AG10803 (cell line): ENCODE measurements at regions not wholly inside any gene's neighbourhood (a gene's known extent, or its start where the extent isn't known, plus 50 kb on each side); places are given as distances from the start of the nearest gene placed in this dataset.

Source experiments
- DNase-seq: peaks from one replicate; pipeline ENCODE4 v3.0.0; 2010; ENCODE audit warnings: low read depth
- H3K4me3 ChIP-seq: 2 replicates; pipeline ENCODE4 v1.5.1; 2011; ENCODE audit warnings: mild to moderate bottlenecking, low read length, control low read depth
- TF ChIP-seq, protein P1 (sequence below): conservative IDR thresholded peaks from 2 replicates; pipeline ENCODE4 v1.5.1; 2011; ENCODE audit warnings: mild to moderate bottlenecking, low read length, control low read depth, inconsistent platforms

DNA sequence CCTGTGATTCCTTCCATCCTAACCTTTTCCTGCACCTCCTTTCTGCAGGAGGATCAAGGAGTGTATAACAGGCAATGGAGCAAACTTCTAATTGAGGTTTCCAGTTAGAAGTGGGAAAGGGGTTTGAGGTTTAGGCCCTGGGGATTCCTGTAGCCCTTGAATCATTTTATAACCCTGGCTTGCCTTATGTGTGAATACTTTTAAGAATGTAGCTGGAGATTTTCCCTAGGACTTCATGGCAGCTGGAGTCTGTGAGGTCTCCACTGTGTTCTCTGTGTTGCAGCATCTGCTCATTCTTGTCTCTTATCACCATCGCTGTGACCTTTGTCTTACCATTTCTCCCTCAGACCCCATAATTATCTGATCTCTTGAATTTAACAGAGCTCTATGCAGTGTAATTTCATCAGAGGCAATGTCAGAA lies 370.2 kb upstream of the SLC14A2 start:
- TF ChIP-seq, protein P1, sequence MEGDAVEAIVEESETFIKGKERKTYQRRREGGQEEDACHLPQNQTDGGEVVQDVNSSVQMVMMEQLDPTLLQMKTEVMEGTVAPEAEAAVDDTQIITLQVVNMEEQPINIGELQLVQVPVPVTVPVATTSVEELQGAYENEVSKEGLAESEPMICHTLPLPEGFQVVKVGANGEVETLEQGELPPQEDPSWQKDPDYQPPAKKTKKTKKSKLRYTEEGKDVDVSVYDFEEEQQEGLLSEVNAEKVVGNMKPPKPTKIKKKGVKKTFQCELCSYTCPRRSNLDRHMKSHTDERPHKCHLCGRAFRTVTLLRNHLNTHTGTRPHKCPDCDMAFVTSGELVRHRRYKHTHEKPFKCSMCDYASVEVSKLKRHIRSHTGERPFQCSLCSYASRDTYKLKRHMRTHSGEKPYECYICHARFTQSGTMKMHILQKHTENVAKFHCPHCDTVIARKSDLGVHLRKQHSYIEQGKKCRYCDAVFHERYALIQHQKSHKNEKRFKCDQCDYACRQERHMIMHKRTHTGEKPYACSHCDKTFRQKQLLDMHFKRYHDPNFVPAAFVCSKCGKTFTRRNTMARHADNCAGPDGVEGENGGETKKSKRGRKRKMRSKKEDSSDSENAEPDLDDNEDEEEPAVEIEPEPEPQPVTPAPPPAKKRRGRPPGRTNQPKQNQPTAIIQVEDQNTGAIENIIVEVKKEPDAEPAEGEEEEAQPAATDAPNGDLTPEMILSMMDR, result no peak
- no peak overlapping the region for H3K4me3 ChIP-seq
- DNase-seq, result peak; percentile 81

DNA sequence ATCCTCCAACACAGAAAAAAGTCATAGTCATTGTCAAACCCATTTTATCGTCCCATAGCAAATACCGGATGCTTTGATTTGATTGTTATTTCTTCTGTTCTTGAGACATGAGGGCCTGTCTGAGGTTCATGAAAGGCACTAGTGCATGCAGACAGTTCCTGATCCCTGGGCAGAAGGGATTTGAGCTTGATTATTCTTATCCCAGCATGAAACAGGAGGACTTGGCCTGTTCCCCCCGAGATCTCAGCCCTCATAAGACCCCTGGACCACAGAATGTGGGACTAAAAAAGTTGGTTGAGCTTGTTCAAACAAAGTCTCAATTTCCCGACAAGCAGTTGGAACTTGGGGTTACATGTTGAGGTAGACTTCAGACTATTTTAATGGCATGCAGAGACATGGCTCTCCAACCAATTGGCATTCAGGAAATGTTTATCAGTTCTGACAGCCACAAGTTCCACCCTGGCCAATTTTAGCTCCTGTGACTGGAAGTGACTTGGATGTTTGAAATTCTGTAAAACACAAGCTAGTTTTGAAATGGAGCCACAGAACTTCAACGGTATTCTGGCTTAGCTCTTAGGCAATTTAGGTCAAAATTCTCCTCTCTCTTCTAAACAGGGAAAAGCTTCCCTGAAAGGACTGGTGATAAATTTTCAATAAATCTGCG lies 366.9 kb upstream of the SLC14A2 start:
- peak; percentile 98 for DNase-seq
- no peak overlapping the region for H3K4me3 ChIP-seq
- TF ChIP-seq, protein P1, result no peak

DNA sequence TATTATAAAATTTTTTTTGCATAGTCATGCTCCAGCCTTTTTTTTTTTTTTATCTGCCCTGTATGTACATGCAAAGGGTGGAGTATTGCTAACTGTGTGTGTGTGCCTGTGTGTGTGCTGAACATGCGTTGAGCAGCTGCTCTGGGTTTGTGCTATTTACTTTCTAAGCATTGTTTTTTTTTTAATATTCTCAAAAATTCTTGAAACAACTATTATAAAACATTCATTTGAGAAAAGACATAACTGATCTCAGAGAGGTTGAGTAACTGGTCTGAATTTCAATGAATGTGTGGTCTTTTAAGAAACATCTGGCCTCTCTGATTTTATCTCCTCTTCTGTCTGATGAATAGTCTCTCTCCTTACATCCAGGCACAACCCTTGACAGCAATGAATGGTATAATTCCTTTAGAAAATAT lies 366.0 kb upstream of the SLC14A2 start:
- no peak overlapping the region for H3K4me3 ChIP-seq
- peak; percentile 95 for DNase-seq
- TF ChIP-seq, protein P1, result no peak

DNA sequence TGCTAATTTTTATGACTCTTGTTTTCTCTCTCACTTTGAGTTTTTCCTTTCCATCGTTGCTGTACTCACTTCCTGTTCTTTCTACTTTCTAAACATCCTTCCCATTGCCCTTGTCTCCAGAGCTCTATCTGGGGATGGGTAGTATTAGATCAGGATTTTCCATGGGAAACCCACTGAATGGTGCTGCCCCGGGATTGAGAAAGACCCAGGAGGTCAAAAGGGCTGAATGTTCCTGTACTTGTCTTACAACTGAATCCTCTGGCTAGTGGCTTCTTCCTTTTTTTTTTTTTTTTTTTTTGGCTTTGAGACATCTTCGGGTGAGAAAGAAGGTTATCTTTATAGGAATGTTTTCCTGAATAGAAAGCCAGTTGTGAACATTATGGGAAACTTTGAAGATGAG lies 364.8 kb upstream of the SLC14A2 start:
- DNase-seq, result no peak
- TF ChIP-seq, protein P1, result no peak
- no peak overlapping the region for H3K4me3 ChIP-seq

DNA sequence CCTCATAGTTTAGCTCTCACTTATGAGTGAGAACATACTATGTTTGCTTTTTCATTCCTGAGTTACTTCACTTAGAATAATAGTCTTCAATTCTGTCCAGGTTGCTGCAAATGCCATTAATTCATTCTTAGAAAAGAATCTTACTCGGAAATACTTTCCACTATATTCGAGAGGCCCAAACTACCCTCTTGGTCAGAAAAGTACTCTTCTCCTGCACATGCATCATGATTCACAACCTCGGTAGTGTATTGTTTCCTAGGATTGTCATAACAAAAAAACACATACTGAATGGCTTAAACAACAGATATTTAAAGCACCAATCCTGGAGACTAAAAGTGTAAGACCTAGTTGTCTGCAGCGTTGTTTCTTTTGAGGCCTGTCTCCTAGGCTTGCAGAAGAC lies 364.0 kb upstream of the SLC14A2 start:
- no peak overlapping the region for H3K4me3 ChIP-seq
- DNase-seq, result no peak
- TF ChIP-seq, protein P1, result no peak

DNA sequence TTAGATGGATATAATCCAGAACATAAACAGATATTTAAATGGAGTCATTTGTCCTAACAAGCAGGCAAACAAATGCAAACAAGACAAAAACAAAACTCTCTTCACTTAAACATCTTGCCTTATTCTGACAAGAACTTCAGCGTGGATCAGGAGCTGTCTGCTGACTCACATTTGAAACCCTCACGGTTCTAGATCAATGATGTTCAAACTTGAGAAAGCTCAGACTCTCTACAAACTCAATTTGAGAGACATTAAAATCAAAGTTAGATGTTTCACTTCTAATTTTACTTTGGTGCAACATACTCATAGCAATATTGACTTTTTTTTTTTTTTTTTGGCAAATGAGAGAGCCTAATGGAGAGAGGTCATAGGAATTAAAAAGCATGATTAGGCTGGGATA lies 362.8 kb upstream of the SLC14A2 start:
- H3K4me3 ChIP-seq, result no peak overlapping the region
- no peak for DNase-seq
- TF ChIP-seq, protein P1, result no peak

DNA sequence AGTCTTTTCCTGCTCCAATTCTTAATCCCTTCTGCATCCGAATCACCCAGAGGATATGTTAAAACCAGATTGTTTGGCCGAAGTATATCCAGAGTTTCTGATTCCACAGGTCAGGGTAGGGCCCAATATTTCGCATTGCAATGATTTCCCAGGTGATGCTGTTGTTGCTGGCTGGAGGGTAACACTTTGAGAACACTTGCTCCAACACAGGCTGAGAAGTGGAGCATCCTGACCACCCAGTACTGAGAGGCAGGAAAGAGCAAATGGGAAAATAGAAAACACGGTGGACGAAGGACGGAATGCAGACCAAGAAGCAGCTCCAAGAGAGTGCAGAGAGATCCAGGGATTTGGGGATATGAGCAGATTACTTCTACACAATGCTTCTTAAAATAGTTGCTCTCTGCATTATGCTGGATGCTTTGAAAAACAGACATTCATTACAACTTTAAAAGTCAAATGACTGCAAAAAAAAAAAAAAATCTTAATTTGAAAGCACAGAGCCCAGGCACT lies 362.2 kb upstream of the SLC14A2 start:
- H3K4me3 ChIP-seq, result no peak overlapping the region
- TF ChIP-seq, protein P1, result no peak
- no peak for DNase-seq
